NCI-H2196 treated with DMSO at 0.1 percent for 48 hours (cell line): ENCODE measurements at regions not wholly inside any gene's neighbourhood (a gene's known extent, or its start where the extent isn't known, plus 50 kb on each side); places are given as distances from the start of the nearest gene placed in this dataset.

Source experiments
- DNase-seq: peaks from one replicate; lab custom pipeline; 2025; ENCODE audit not compliant: unreplicated experiment; lab: John Stamatoyannopoulos, UW

DNA sequence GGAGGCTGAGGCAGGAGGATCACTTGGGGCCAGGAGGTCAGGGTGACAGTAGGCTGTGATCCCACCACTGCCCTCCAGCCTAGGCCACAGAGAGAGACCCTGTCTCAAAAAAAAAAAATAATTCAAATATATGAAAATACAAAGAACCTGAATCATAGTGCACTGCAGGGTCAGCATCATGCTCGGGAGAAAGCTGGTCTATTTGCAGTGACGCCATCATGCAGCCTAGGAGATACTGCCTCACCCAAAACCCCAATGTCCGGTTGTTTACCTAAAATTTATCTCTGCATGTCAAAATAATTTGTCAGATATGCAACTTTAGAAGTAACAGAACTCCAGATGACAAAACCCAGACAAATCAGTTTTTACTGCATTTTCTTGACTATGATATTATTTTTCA lies 61.5 kb upstream of the ALKAL2 start:
- DNase-seq, result no peak

GRCh38 chr2:348361-348916 lies 60.5 kb upstream of the ALKAL2 start:
- DNase-seq, result no peak

- DNase-seq, result no peak
Measured at GRCh38 chr2:344811-345210, 56.9 kb upstream of the ALKAL2 start.

- no peak for DNase-seq
Measured at GRCh38 chr2:343355-343754, 55.5 kb upstream of the ALKAL2 start.

GRCh38 chr2:341912-342311 lies 54.0 kb upstream of the ALKAL2 start:
- DNase-seq, result no peak

DNA sequence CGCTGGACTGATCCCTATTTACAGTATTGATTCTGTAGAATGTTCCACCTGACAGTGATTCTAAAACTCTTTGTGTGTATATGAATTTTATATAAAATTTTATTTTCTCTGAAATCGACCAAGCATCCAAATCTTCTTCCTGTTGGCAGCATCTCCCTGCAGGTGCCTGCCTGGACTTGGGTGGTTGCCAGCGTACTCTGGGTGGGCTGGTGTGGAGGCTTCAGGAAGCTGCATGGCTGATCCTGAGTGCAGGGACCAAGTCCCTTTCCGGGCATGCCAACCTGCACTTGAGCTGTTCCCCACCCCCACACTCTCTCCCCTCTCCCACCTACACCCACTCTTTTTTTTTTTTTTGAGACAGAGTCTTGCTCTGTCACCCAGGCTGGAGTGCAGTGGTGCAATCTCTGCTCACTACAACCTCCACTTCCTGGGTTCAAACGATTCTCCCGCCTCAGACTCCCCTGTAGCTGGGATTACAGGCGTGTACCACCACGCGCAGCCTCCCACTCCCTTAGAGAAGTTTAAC lies 53.2 kb upstream of the ALKAL2 start:
- no peak for DNase-seq
